Midbrain (tissue), 1 donor: ENCODE measurements at regions not wholly inside any gene's neighbourhood (a gene's known extent, or its start where the extent isn't known, plus 50 kb on each side); places are given as distances from the start of the nearest gene placed in this dataset.

Experiments
- DNase-seq: peaks from one replicate; lab custom pipeline; 2025; lab: John Stamatoyannopoulos, UW

- DNase-seq: no peak
Measured at GRCh38 chr1:183711741-183712361, 58.7 kb upstream of the APOBEC4 start.

- DNase-seq: no peak
Measured at GRCh38 chr1:183711165-183711682, 58.1 kb upstream of the APOBEC4 start.

GRCh38 chr1:183710734-183711133 lies 57.6 kb upstream of the APOBEC4 start:
- DNase-seq: no peak

GRCh38 chr1:183710333-183710732 lies 57.2 kb upstream of the APOBEC4 start:
- no peak for DNase-seq

- DNase-seq: no peak
Measured at GRCh38 chr1:183704131-183704530, 51.0 kb upstream of the APOBEC4 start.
